ENCODE measurements at regions not wholly inside any gene's neighbourhood (a gene's known extent, or its start where the extent isn't known, plus 50 kb on each side); places are given as distances from the start of the nearest gene placed in this dataset.

DNA sequence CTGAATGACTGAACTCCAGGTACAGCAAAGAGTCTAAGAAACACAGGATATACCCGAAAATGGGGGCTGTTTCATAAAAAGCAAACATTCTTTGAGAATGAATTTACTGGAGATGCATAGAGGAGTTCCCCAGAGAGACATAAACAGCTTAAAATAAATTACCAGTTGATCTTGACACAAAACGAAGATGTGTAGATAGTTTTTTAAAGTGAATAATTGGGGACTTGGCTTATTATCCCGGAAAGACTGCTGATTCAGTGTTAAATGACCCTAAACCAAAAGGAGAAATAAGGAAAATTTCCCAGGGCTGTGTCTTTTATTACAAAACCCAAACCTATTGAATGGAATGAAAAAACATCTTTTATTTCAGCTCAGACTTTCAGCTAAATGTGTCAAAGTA, 1052.8 kb upstream of the TMEM132C start:
- Histone ChIP-seq H3K27me3 (ENCODE audit: insufficient read depth, poor library complexity, severe bottlenecking) (no peaks in the 10 kb centered on the region), H3K27ac (replicated peaks) (no peak overlapping the region), H3K4me3 (replicated peaks; ENCODE audit: insufficient read depth, low read length) (no peak overlapping the region)
- TF ChIP-seq, protein P1, sequence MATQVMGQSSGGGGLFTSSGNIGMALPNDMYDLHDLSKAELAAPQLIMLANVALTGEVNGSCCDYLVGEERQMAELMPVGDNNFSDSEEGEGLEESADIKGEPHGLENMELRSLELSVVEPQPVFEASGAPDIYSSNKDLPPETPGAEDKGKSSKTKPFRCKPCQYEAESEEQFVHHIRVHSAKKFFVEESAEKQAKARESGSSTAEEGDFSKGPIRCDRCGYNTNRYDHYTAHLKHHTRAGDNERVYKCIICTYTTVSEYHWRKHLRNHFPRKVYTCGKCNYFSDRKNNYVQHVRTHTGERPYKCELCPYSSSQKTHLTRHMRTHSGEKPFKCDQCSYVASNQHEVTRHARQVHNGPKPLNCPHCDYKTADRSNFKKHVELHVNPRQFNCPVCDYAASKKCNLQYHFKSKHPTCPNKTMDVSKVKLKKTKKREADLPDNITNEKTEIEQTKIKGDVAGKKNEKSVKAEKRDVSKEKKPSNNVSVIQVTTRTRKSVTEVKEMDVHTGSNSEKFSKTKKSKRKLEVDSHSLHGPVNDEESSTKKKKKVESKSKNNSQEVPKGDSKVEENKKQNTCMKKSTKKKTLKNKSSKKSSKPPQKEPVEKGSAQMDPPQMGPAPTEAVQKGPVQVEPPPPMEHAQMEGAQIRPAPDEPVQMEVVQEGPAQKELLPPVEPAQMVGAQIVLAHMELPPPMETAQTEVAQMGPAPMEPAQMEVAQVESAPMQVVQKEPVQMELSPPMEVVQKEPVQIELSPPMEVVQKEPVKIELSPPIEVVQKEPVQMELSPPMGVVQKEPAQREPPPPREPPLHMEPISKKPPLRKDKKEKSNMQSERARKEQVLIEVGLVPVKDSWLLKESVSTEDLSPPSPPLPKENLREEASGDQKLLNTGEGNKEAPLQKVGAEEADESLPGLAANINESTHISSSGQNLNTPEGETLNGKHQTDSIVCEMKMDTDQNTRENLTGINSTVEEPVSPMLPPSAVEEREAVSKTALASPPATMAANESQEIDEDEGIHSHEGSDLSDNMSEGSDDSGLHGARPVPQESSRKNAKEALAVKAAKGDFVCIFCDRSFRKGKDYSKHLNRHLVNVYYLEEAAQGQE (IDR thresholded peaks at IDR 0.05; ENCODE audit: insufficient replicate concordance, low read depth) = no peak
- TF ChIP-seq, protein P2, sequence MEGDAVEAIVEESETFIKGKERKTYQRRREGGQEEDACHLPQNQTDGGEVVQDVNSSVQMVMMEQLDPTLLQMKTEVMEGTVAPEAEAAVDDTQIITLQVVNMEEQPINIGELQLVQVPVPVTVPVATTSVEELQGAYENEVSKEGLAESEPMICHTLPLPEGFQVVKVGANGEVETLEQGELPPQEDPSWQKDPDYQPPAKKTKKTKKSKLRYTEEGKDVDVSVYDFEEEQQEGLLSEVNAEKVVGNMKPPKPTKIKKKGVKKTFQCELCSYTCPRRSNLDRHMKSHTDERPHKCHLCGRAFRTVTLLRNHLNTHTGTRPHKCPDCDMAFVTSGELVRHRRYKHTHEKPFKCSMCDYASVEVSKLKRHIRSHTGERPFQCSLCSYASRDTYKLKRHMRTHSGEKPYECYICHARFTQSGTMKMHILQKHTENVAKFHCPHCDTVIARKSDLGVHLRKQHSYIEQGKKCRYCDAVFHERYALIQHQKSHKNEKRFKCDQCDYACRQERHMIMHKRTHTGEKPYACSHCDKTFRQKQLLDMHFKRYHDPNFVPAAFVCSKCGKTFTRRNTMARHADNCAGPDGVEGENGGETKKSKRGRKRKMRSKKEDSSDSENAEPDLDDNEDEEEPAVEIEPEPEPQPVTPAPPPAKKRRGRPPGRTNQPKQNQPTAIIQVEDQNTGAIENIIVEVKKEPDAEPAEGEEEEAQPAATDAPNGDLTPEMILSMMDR (IDR thresholded peaks at IDR 0.05; ENCODE audit: insufficient read depth, low read length) = no peak
- DNase-seq (ENCODE audit: low read depth in 1 of 2, low spot score in 1 of 2) = no peak

DNA sequence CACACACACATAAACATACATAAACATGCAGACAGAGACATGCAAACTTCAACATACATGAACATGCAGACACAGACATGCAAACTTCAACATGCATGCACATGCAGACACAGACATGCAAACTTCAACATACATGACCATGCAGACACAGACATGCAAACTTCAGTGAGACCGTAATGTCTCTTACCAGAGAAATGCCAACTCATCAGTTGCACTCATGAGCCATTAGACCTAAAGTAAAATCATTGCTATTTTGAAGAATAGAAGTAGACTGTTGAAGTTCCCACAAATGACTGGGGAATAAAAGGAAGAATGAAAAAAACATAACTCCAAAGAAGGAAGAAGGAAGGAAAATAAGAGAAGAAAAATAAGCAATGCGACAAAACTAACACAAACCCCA, 1044.0 kb upstream of the TMEM132C start:
- Histone ChIP-seq H3K4me3 (replicated peaks; ENCODE audit: insufficient read depth, low read length) (no peak overlapping the region), H3K27ac (replicated peaks) (no peak overlapping the region), H3K27me3 (ENCODE audit: insufficient read depth, poor library complexity, severe bottlenecking) (no peaks in the 10 kb centered on the region)
- TF ChIP-seq GABPA (IDR thresholded peaks at IDR 0.05; ENCODE audit: low read depth) = no peak
- TF ChIP-seq SPI1 (IDR thresholded peaks at IDR 0.05; ENCODE audit: borderline replicate concordance, low read depth) = no peak
- TF ChIP-seq, protein P1 (IDR thresholded peaks at IDR 0.05; ENCODE audit: insufficient replicate concordance, low read depth) = no peak
- TF ChIP-seq POLR2AphosphoS5 (IDR thresholded peaks at IDR 0.05; ENCODE audit: low read depth) = no peak
- TF ChIP-seq, protein P2 (IDR thresholded peaks at IDR 0.05; ENCODE audit: insufficient read depth, low read length) = no peak
- DNase-seq (ENCODE audit: low read depth in 1 of 2, low spot score in 1 of 2) = no peak

DNA sequence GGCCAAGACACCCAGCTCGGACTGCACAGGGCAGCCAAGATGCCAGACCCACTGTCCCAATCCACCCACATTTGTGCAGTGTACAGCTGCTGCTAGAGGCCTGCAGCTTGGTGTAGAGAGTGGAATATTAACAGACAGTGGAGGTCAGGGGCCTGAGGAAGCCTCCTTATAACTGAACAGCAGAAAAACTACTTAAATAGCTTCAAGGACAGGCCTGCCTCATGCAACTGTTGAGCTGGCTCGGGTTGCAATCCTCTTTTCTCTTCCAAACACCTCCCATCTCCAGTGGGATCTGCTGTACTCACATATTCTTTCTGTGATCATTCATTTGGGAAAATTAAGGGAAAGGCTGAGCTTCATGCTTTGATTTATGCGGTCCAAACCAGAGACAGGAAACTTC, 1043.2 kb upstream of the TMEM132C start:
- Histone ChIP-seq H3K27me3 (ENCODE audit: insufficient read depth, poor library complexity, severe bottlenecking) (no peaks in the 10 kb centered on the region), H3K4me3 (replicated peaks; ENCODE audit: insufficient read depth, low read length) (no peak overlapping the region), H3K27ac (replicated peaks) (no peak overlapping the region)
- no peak for DNase-seq (ENCODE audit: low read depth in 1 of 2, low spot score in 1 of 2)
- TF ChIP-seq SPI1 (IDR thresholded peaks at IDR 0.05; ENCODE audit: borderline replicate concordance, low read depth) (no peak), GABPA (IDR thresholded peaks at IDR 0.05; ENCODE audit: low read depth) (no peak), POLR2AphosphoS5 (IDR thresholded peaks at IDR 0.05; ENCODE audit: low read depth) (no peak)
- TF ChIP-seq, protein P2 (IDR thresholded peaks at IDR 0.05; ENCODE audit: insufficient read depth, low read length) = no peak
- TF ChIP-seq, protein P1 (IDR thresholded peaks at IDR 0.05; ENCODE audit: insufficient replicate concordance, low read depth) = no peak

Measured in HL-60 (cell line).